ENCODE measurements at regions not wholly inside any gene's neighbourhood (a gene's known extent, or its start where the extent isn't known, plus 50 kb on each side); places are given as distances from the start of the nearest gene placed in this dataset.
A peak's percentile ranks its signal among the peaks of the same experiment; 100 is the strongest.

GRCh38 chr7:115724400-115725056 is 306.0 kb downstream of the TFEC start:
- TF ChIP-seq, protein P1, sequence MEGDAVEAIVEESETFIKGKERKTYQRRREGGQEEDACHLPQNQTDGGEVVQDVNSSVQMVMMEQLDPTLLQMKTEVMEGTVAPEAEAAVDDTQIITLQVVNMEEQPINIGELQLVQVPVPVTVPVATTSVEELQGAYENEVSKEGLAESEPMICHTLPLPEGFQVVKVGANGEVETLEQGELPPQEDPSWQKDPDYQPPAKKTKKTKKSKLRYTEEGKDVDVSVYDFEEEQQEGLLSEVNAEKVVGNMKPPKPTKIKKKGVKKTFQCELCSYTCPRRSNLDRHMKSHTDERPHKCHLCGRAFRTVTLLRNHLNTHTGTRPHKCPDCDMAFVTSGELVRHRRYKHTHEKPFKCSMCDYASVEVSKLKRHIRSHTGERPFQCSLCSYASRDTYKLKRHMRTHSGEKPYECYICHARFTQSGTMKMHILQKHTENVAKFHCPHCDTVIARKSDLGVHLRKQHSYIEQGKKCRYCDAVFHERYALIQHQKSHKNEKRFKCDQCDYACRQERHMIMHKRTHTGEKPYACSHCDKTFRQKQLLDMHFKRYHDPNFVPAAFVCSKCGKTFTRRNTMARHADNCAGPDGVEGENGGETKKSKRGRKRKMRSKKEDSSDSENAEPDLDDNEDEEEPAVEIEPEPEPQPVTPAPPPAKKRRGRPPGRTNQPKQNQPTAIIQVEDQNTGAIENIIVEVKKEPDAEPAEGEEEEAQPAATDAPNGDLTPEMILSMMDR (IDR thresholded peaks at IDR 0.05; ENCODE audit: borderline replicate concordance, extremely low read depth, insufficient read depth): no peak
- H3K27ac ChIP-seq (ENCODE audit: low read depth in 2 of 2, low read length in 2 of 2): no peak overlapping the region
- H3K9me3 ChIP-seq (ENCODE audit: control insufficient read depth in 2 of 3, insufficient read depth in 1 of 3, low read length in 3 of 3): no peaks in the 10 kb centered on the region
- DNase-seq (peak in 1 of 5 donors; percentile 11), FAIRE-seq (no peak)
- H3K27me3 ChIP-seq (ENCODE audit: control insufficient read depth, insufficient read depth, low read length): no peaks in the 10 kb centered on the region
- H3K4me1 ChIP-seq (ENCODE audit: control insufficient read depth in 2 of 3, insufficient read depth in 2 of 3, low read depth in 1 of 3, low read length in 3 of 3): no peaks in the 10 kb centered on the region
- intact Hi-C loops (cut with DNase I): no loop called here
- no peak overlapping the region for H3K9ac ChIP-seq (ENCODE audit: low read length in 3 of 3)
- no peak overlapping the region for H3K4me3 ChIP-seq (ENCODE audit: low read length in 3 of 3)
- H3K36me3 ChIP-seq (ENCODE audit: control insufficient read depth in 2 of 3, insufficient read depth in 3 of 3, low read length in 3 of 3): no peaks in the 10 kb centered on the region

DNA sequence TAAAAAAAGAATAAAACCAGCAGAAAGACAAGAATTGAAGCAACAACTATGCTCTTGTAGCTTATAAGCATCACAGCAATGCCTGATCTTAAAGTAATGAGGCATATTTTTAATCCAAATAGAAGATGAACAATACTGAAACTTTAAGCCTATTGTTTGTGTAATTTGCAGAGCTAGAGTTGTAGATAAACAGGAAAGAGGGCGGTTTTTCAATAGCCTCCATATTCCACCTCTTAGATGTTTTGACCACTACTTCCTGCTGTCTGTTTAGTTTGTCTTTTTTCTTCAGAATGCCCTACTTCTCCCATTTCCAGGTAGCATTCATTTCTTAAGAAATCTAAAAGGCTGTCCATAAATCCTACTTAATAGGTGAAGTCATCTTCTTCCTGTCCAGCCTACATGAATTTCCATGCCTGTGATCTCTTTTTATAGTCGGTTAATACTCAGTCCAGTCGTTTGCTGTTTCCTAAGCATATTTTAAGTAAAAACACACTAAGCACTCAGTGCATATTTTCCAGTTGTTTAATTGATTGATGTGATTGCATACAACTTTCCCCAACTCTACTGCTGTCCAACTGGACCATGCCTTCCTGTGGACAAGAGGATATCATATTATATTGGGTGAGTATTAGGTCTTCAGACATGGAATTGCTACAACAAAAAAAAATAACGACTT is 308.1 kb downstream of the TFEC start:
- TF ChIP-seq, protein P1 (IDR thresholded peaks at IDR 0.05; ENCODE audit: borderline replicate concordance, extremely low read depth, insufficient read depth): no peak
- Histone ChIP-seq H3K9ac (ENCODE audit: low read length in 3 of 3) (no peak overlapping the region), H3K27me3 (ENCODE audit: control insufficient read depth, insufficient read depth, low read length) (no peaks in the 10 kb centered on the region), H3K4me3 (ENCODE audit: low read length in 3 of 3) (no peak overlapping the region), H3K27ac (ENCODE audit: low read depth in 2 of 2, low read length in 2 of 2) (no peak overlapping the region), H3K4me1 (ENCODE audit: control insufficient read depth in 2 of 3, insufficient read depth in 2 of 3, low read depth in 1 of 3, low read length in 3 of 3) (no peaks in the 10 kb centered on the region), H3K9me3 (ENCODE audit: control insufficient read depth in 2 of 3, insufficient read depth in 1 of 3, low read length in 3 of 3) (no peaks in the 10 kb centered on the region), H3K36me3 (ENCODE audit: control insufficient read depth in 2 of 3, insufficient read depth in 3 of 3, low read length in 3 of 3) (no peaks in the 10 kb centered on the region)
- DNase-seq (no peak), FAIRE-seq (no peak)
- intact Hi-C loops (cut with DNase I): no loop called here

- Histone ChIP-seq H3K4me3 (ENCODE audit: low read length in 3 of 3) (no peak overlapping the region), H3K4me1 (ENCODE audit: control insufficient read depth in 2 of 3, insufficient read depth in 2 of 3, low read depth in 1 of 3, low read length in 3 of 3) (no peaks in the 10 kb centered on the region), H3K9ac (ENCODE audit: low read length in 3 of 3) (no peak overlapping the region), H3K27me3 (ENCODE audit: control insufficient read depth, insufficient read depth, low read length) (no peaks in the 10 kb centered on the region), H3K9me3 (ENCODE audit: control insufficient read depth in 2 of 3, insufficient read depth in 1 of 3, low read length in 3 of 3) (no peaks in the 10 kb centered on the region), H3K36me3 (ENCODE audit: control insufficient read depth in 2 of 3, insufficient read depth in 3 of 3, low read length in 3 of 3) (no peaks in the 10 kb centered on the region), H3K27ac (ENCODE audit: low read depth in 2 of 2, low read length in 2 of 2) (no peak overlapping the region)
- TF ChIP-seq, protein P1 (IDR thresholded peaks at IDR 0.05; ENCODE audit: borderline replicate concordance, extremely low read depth, insufficient read depth): no peak
- DNase-seq (no peak), FAIRE-seq (no peak)
- intact Hi-C loops (cut with DNase I): no loop called here
Observed at GRCh38 chr7:115721293-115722217, 309.0 kb downstream of the TFEC start.
